Peyer's patch (tissue), 4 donors: ENCODE measurements at regions not wholly inside any gene's neighbourhood (a gene's known extent, or its start where the extent isn't known, plus 50 kb on each side); places are given as distances from the start of the nearest gene placed in this dataset.

ENCODE experiments used
- CTCF ChIP-seq, 6 experiments: fragments of 450-650 bp in 4 of 6; fragments of 200-600 bp in 2 of 6; sonication (generic) in 1 of 6; IDR thresholded peaks; one replicate each; pipeline ENCODE4 v1.5.1; 2017 to 2019; ENCODE audit warnings: antibody characterized with exemption in 6 of 6, mild to moderate bottlenecking in 3 of 6, moderate library complexity in 1 of 6
- POLR2A ChIP-seq, 2 donors: fragments of 450-650 bp; IDR thresholded peaks; one replicate each; pipeline ENCODE4 v1.5.1; 2017; ENCODE audit warnings: antibody characterized with exemption in 2 of 2, mild to moderate bottlenecking in 2 of 2, moderate library complexity in 2 of 2

- TF ChIP-seq CTCF (IDR thresholded peaks at IDR 0.05) (no peak), POLR2A (IDR thresholded peaks at IDR 0.05) (no peak)
Measured at GRCh38 chr5:92179651-92180050, 796.5 kb upstream of the ARRDC3 start.
